ENCODE measurements at regions not wholly inside any gene's neighbourhood (a gene's known extent, or its start where the extent isn't known, plus 50 kb on each side); places are given as distances from the start of the nearest gene placed in this dataset.
"Not testable (repeated sequence)": the region's sequence is repeated elsewhere in the genome, so short reads cannot be mapped to it uniquely, and the experiment has no call there.

GRCh38 chr12:20077618-20078017 is 290.7 kb upstream of the PDE3A start:
- H3K9me3 ChIP-seq, result no peaks in the 10 kb centered on the region
- no peak for DNase-seq
- no peaks in the 10 kb centered on the region for H3K27me3 ChIP-seq
- H3K27ac ChIP-seq, result no peak overlapping the region
- H3K4me3 ChIP-seq, result no peak overlapping the region
- WGBS, 2 donors, result 87 to 88% methylated on average over 3 of the region's 3 CpGs
- H3K4me1 ChIP-seq, result no peaks in the 10 kb centered on the region
- TF ChIP-seq CTCF (IDR thresholded peaks at IDR 0.05) (no peak), POLR2A (IDR thresholded peaks at IDR 0.05) (no peak), POLR2AphosphoS5 (IDR thresholded peaks at IDR 0.05) (no peak), EP300 (IDR thresholded peaks at IDR 0.05) (no peak)
- no peaks in the 10 kb centered on the region for H3K36me3 ChIP-seq
- intact Hi-C loops (cut with DNase I), result no loop called here

GRCh38 chr12:20089077-20089476 is 279.3 kb upstream of the PDE3A start:
- Histone ChIP-seq H3K27me3 (no peaks in the 10 kb centered on the region), H3K36me3 (no peaks in the 10 kb centered on the region), H3K4me3 (no peak overlapping the region), H3K9me3 (no peaks in the 10 kb centered on the region), H3K27ac (no peak overlapping the region), H3K4me1 (no peaks in the 10 kb centered on the region)
- no peak for TF ChIP-seq POLR2AphosphoS5 (IDR thresholded peaks at IDR 0.05)
- TF ChIP-seq EP300 (IDR thresholded peaks at IDR 0.05), result no peak
- TF ChIP-seq CTCF (IDR thresholded peaks at IDR 0.05), result no peak
- no peak for TF ChIP-seq POLR2A (IDR thresholded peaks at IDR 0.05)
- WGBS, 2 donors, result 86 to 87% methylated on average over 6 of the region's 6 CpGs
- intact Hi-C loops (cut with DNase I), result no loop called here
- no peak for DNase-seq

- WGBS, 2 donors, result 92% methylated on average over 32 of the region's 32 CpGs
- intact Hi-C loops (cut with DNase I); H3K4me3 ChIP-seq; H3K27ac ChIP-seq; DNase-seq; H3K27me3 ChIP-seq; H3K9me3 ChIP-seq; H3K36me3 ChIP-seq: not testable (repeated sequence)
- peaks cover 0 to 15% (median 12%) of the 10 kb centered on the region in 4 donors for H3K4me1 ChIP-seq
These were observed 275.0 kb upstream of the PDE3A start for GRCh38 chr12:20093190-20093810.

GRCh38 chr12:20096430-20096829 is 271.9 kb upstream of the PDE3A start:
- TF ChIP-seq POLR2AphosphoS5 (IDR thresholded peaks at IDR 0.05) (no peak), EP300 (IDR thresholded peaks at IDR 0.05) (no peak), POLR2A (IDR thresholded peaks at IDR 0.05) (no peak), CTCF (IDR thresholded peaks at IDR 0.05) (no peak)
- Histone ChIP-seq H3K4me1 (peaks cover 0 to 38% (median 26%) of the 10 kb centered on the region in 4 donors), H3K9me3 (no peaks in the 10 kb centered on the region), H3K27ac (peak overlapping the region in 1 of 4 donors; percentile 58), H3K4me3 (no peak overlapping the region), H3K27me3 (no peaks in the 10 kb centered on the region), H3K36me3 (no peaks in the 10 kb centered on the region)
- 89 to 91% methylated on average over 6 of the region's 6 CpGs for WGBS, 2 donors
- intact Hi-C loops (cut with DNase I), result no loop called here
- DNase-seq, result no peak

GRCh38 chr12:20097626-20098025 is 270.7 kb upstream of the PDE3A start:
- H3K9me3 ChIP-seq, result no peaks in the 10 kb centered on the region
- H3K36me3 ChIP-seq, result no peaks in the 10 kb centered on the region
- 68 to 83% methylated on average over 2 of the region's 2 CpGs for WGBS, 2 donors
- H3K4me1 ChIP-seq, result peaks cover 0 to 38% (median 28%) of the 10 kb centered on the region in 4 donors
- TF ChIP-seq POLR2AphosphoS5 (IDR thresholded peaks at IDR 0.05) (peak in 1 of 4 donors; percentile 17), EP300 (IDR thresholded peaks at IDR 0.05) (no peak)
- intact Hi-C loops (cut with DNase I), result no loop called here
- H3K4me3 ChIP-seq, result no peak overlapping the region
- H3K27me3 ChIP-seq, result no peaks in the 10 kb centered on the region
- no peak for DNase-seq
- H3K27ac ChIP-seq, result peak overlapping the region in 3 of 4 donors; percentile 40 to 58 (median 55)

Measured in sigmoid colon (tissue), 6 donors.